ENCODE measurements at regions not wholly inside any gene's neighbourhood (a gene's known extent, or its start where the extent isn't known, plus 50 kb on each side); places are given as distances from the start of the nearest gene placed in this dataset.
"Not testable (repeated sequence)": the region's sequence is repeated elsewhere in the genome, so short reads cannot be mapped to it uniquely, and the experiment has no call there.

DNA sequence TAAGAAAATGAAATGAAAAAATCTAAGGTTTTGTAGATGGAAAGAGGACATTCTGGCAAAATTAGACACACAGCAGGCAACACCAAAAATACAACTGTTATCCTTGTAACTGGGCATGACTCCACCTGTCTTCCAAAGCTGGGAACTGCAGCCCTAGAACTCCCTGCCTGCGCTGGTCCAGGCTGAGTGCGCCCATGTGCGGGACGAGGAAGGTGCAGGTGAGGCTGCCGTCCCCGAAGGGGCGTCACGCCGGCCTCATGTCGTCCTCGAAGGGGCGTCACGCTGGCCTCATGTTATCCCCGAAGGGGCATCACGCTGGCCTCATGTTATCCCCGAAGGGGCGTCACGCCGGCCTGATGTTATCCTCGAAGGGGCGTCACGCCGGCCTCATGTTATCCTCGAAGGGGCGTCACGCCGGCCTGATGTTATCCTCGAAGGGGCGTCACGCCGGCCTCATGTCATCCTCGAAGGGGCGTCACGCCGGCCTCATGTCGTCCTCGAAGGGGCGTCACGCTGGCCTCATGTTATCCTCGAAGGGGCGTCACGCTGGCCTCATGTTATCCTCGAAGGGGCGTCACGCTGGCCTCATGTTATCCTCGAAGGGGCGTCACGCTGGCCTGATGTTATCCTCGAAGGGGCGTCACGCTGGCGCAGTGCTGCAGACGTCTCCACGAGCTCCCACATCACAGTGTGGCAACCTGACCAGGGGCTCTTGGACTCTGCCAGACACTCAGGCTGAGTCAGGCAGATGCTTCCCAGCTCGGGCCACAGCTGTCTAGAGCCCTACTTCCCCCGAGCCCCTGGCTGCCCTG, 100.3 kb upstream of the SALL3 start:
- not testable (repeated sequence) for TF ChIP-seq EZH2 (IDR thresholded peaks at IDR 0.05; ENCODE audit: insufficient read depth, poor library complexity, severe bottlenecking); EZH2phosphoT487 (IDR thresholded peaks at IDR 0.05; ENCODE audit: insufficient read depth, low read depth)
